Chondrocyte (in vitro differentiated cells): ENCODE measurements at regions not wholly inside any gene's neighbourhood (a gene's known extent, or its start where the extent isn't known, plus 50 kb on each side); places are given as distances from the start of the nearest gene placed in this dataset.
A peak's percentile ranks its signal among the peaks of the same experiment; 100 is the strongest.

Experiments
- DNase-seq: peaks from one replicate; pipeline ENCODE4 v3.0.0; 2021; ENCODE audit warnings: mixed read lengths, low spot score
- H3K27ac Mint-ChIP-seq: one replicate; pipeline ENCODE4 v1.8.0; 2021; ENCODE audit warnings: mild to moderate bottlenecking, moderate library complexity, mixed read lengths; ENCODE audit not compliant: unreplicated experiment
- H3K27me3 Mint-ChIP-seq: 2 replicates; pipeline ENCODE4 v1.8.0; 2021; ENCODE audit warnings: low read depth, mixed read lengths
- H3K36me3 Mint-ChIP-seq: 2 replicates; pipeline ENCODE4 v1.8.0; 2021; ENCODE audit warnings: low read depth, mixed read lengths
- H3K4me1 Mint-ChIP-seq: 2 replicates; pipeline ENCODE4 v1.8.0; 2021; ENCODE audit warnings: low read depth, mild to moderate bottlenecking, mixed read lengths
- H3K4me3 Mint-ChIP-seq: one replicate; pipeline ENCODE4 v1.8.0; 2021; ENCODE audit warnings: mild to moderate bottlenecking, moderate library complexity, mixed read lengths; ENCODE audit not compliant: unreplicated experiment
- H3K9me3 Mint-ChIP-seq: 2 replicates; pipeline ENCODE4 v1.8.0; 2021; ENCODE audit warnings: low read depth, mixed read lengths
- CTCF ChIP-seq: fragments of 200-600 bp; sonication (generic); IDR thresholded peaks from 2 replicates; pipeline ENCODE4 v1.5.0; 2021; ENCODE audit warnings: antibody characterized with exemption, mild to moderate bottlenecking, moderate library complexity

DNA sequence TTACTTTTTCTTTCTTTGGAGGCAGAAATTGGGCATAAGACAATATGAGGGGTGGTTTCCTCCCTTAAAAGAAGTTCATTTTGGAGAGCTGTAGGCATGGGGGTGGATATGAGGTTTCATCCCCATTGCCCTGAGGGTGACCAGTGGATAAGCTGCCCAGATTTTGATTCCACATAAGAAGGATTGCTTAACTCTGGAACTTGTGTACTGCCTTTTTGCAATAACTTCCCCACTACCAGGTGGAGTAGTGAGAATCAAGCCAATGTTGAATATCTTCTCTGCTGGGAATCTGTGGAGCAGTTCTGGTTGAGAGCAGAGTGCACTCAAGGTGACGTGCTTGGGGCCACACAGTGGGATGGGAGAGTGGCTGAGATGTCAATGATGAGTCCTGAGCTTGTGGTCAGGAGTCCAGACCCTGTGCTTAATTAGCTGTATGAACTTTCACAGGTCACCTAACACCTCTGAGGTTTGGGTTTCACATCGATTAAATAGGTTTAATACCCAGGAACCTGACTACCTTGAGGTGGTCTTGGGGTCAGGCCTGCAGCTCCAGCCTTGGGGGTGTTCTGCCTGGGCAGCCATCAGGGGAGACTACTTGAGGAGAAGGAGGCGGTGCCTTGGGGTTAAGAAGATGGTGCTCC, 152.9 kb downstream of the FCRL5 start:
- Mint-ChIP-seq H3K27ac (no peak overlapping the region), H3K27me3 (peaks cover 9% of the 10 kb centered on the region), H3K36me3 (no peaks in the 10 kb centered on the region), H3K4me3 (no peak overlapping the region), H3K9me3 (no peaks in the 10 kb centered on the region), H3K4me1 (peaks cover 4% of the 10 kb centered on the region)
- DNase-seq, result no peak
- no peak for TF ChIP-seq CTCF

DNA sequence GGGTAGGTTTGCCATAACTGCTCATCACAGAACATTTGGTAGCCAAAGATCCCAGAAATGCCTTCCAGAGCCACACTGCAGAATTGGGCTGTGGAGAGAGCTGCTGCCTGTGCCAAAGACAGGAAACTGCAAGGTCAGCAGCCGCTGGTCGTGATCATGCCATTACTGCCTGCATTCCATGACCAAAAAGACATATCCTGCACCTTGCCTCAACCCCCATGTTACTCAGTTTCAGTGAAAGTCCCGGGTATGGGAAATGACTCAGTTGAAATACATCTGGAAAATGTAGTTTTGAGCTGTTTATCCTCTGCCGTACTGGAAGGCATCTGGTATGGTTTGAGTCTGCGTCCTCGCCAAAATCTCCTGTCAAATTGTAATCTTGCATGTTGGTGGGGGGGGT, 161.7 kb downstream of the FCRL5 start:
- no peak for DNase-seq
- no peaks in the 10 kb centered on the region for H3K36me3 Mint-ChIP-seq
- H3K4me3 Mint-ChIP-seq, result no peak overlapping the region
- peaks cover 8% of the 10 kb centered on the region for H3K9me3 Mint-ChIP-seq
- H3K27me3 Mint-ChIP-seq, result peaks cover 3% of the 10 kb centered on the region
- no peak for TF ChIP-seq CTCF
- H3K4me1 Mint-ChIP-seq, result peaks cover 17% of the 10 kb centered on the region
- peak overlapping the region; percentile 20 for H3K27ac Mint-ChIP-seq

GRCh38 chr1:157388057-157388456, 164.3 kb downstream of the FCRL5 start:
- H3K27me3 Mint-ChIP-seq, result peaks cover 18% of the 10 kb centered on the region
- no peaks in the 10 kb centered on the region for H3K36me3 Mint-ChIP-seq
- no peak for TF ChIP-seq CTCF
- DNase-seq, result no peak
- no peak overlapping the region for H3K27ac Mint-ChIP-seq
- peaks cover 17% of the 10 kb centered on the region for H3K4me1 Mint-ChIP-seq
- H3K9me3 Mint-ChIP-seq, result peaks cover 4% of the 10 kb centered on the region
- no peak overlapping the region for H3K4me3 Mint-ChIP-seq

GRCh38 chr1:157384258-157384657, 168.1 kb downstream of the FCRL5 start:
- no peaks in the 10 kb centered on the region for H3K4me1 Mint-ChIP-seq
- no peak for TF ChIP-seq CTCF
- H3K27ac Mint-ChIP-seq, result no peak overlapping the region
- peaks cover 4% of the 10 kb centered on the region for H3K9me3 Mint-ChIP-seq
- H3K4me3 Mint-ChIP-seq, result no peak overlapping the region
- DNase-seq, result no peak
- H3K36me3 Mint-ChIP-seq, result no peaks in the 10 kb centered on the region
- peaks cover 28% of the 10 kb centered on the region for H3K27me3 Mint-ChIP-seq

GRCh38 chr1:157382351-157382750, 170.0 kb downstream of the FCRL5 start:
- TF ChIP-seq CTCF, result no peak
- Mint-ChIP-seq H3K4me3 (no peak overlapping the region), H3K4me1 (peaks cover 1% of the 10 kb centered on the region), H3K27ac (no peak overlapping the region), H3K27me3 (peaks cover 37% of the 10 kb centered on the region), H3K36me3 (no peaks in the 10 kb centered on the region), H3K9me3 (no peaks in the 10 kb centered on the region)
- no peak for DNase-seq
